T-helper 22 cell (primary cell): ENCODE measurements at regions not wholly inside any gene's neighbourhood (a gene's known extent, or its start where the extent isn't known, plus 50 kb on each side); places are given as distances from the start of the nearest gene placed in this dataset.
"Not testable (repeated sequence)": the region's sequence is repeated elsewhere in the genome, so short reads cannot be mapped to it uniquely, and the experiment has no call there.

Experiments
- DNase-seq: peaks from one replicate; pipeline ENCODE4 v3.0.0-alpha.2; 2020; ENCODE audit warnings: low read depth

- DNase-seq: no peak
Measured at GRCh38 chr18:78455386-78455785, 524.2 kb upstream of the SALL3 start.

GRCh38 chr18:78457011-78457410 lies 522.6 kb upstream of the SALL3 start:
- no peak for DNase-seq

DNA sequence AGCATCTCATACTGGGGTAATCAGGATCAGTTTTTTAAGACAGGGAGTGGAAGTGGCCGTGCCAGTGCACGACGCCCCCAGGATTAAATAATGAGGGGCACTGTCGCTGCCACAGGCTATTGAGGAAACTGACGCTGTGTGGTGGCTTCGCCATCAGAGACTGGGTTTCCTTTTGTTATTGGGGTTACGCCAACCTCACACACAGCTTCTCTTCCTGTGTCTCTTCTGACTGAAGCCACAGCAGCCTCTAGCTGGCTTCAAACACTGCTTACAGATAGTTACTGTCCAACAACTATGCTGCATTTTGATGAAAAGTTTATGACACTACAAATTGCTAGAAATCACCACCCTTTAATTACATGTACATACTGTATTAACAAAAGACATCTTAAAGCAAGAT lies 521.9 kb upstream of the SALL3 start:
- no peak for DNase-seq

DNA sequence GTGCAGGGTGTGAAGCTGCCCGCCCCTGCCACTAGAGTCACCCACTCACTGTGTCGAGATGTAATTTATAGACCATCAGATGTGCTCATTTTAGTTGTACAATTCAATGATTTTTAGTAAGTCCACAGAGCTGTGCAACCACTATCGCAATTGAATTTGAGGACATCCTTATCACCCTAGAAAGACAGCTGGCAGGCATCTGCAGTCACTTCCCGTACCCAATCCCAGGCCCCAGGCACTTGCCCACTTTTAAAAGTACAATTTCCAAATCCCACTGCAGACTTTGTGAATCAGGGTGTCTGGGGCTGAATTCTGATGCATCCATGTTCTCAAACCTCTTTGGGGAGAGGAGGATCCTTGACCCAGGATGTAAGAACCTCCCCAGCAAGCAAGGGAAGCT lies 521.3 kb upstream of the SALL3 start:
- no peak for DNase-seq

GRCh38 chr18:78459668-78460067 lies 520.0 kb upstream of the SALL3 start:
- DNase-seq: no peak

GRCh38 chr18:78460558-78460957 lies 519.1 kb upstream of the SALL3 start:
- DNase-seq: no peak

- DNase-seq: no peak
Measured at GRCh38 chr18:78473563-78473962, 506.1 kb upstream of the SALL3 start.

GRCh38 chr18:78477840-78478239 lies 501.8 kb upstream of the SALL3 start:
- no peak for DNase-seq

GRCh38 chr18:78479443-78479842 lies 500.2 kb upstream of the SALL3 start:
- no peak for DNase-seq

- no peak for DNase-seq
Measured at GRCh38 chr18:78480262-78481054, 499.2 kb upstream of the SALL3 start.

DNA sequence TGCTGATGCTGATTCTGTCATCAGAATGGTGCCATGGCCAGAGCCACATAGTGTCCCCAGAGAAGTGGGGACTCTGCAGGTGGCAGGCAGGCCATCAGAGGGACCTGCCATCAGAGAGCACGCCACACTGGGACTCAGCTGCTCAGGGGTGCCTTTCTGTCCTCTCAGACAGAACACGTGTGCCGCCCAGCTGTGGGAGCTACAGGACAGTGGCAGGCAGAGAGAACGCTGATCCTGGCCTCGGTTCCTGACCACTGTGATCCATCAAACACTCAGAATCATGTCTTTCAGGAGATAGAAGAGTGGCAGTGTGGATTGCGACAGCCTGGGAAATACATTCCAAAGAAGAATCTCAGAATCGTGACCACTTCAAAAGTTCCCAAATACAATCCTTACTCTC lies 497.2 kb upstream of the SALL3 start:
- DNase-seq: no peak

- DNase-seq: no peak
Measured at GRCh38 chr18:78487649-78488048, 492.0 kb upstream of the SALL3 start.

DNA sequence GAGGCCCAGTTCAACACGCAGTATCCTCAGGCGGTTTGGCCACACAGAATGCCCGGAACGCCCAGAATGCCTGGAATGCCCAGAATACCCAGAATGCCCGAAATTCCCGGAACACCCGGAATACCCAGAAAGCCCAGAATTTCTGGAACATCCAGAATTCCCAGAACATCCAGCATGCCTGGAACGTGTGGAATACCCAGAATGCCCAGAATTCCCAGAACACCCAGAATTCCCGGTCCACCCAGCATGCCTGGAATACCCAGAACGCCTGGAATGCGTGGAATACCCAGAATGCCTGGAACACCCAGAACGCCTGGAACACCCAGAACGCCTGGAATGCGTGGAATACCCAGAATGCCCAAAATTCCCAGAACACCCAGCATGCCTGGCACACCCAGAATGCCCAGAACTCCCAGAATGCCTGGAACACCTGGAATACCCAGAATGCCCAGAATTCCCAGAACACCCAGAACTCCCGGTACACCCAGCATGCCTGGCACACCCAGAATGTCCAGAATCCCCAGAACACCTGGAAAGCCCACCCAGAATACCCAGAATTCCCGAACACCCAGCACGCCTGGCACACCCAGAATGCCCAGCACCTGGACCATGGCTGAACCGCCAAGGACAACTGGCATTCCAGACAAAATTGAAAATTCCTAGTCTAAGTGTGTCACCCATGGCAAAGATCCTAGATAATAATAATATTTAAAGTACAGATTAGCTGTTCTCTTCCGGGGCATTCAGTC lies 487.4 kb upstream of the SALL3 start:
- no peak for DNase-seq

- DNase-seq: no peak
Measured at GRCh38 chr18:78492813-78493371, 486.7 kb upstream of the SALL3 start.

GRCh38 chr18:78493490-78493889 lies 486.1 kb upstream of the SALL3 start:
- not testable (repeated sequence) for DNase-seq

DNA sequence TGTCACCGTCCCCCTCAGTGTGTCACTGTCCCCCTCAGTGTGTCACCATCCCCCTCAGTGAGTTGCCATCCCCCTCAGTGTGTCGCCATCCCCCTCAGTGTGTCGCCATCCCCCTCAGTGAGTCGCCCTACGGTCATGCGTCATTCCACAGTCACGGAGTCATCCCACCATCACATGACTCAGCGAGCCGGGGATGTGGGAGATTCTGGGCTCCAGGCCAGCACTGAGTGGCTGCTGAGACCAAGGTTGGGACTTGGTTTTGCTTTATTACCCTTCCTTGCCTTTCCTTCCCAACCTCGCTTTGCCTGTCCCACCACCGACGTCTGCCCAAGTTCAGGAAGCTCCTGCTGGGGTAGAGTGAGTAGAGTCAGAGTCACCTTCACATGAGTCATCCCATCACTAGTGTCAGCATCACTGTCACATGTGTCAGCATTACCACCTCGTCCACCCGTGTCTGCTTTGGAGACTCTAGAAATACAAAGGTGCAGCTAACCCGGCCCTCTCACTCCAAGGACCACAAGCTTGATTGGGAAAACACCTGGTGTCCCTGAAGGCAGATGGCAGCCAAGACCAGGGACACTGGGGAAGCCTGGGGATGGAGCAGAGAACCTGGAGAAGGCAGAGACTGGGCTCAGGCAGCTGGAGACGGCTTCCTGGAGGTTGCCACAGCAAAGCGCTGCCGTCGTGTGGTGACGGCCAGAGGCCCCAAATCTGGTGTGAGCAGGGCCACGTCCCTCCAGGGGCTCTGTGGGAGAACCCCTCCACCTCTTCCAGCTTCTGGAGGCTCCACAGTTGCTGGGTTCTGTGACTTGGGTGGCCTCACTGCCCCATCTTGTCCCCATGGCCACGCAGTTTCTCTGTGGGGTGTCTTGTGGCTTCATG lies 485.2 kb upstream of the SALL3 start:
- DNase-seq: no peak

DNA sequence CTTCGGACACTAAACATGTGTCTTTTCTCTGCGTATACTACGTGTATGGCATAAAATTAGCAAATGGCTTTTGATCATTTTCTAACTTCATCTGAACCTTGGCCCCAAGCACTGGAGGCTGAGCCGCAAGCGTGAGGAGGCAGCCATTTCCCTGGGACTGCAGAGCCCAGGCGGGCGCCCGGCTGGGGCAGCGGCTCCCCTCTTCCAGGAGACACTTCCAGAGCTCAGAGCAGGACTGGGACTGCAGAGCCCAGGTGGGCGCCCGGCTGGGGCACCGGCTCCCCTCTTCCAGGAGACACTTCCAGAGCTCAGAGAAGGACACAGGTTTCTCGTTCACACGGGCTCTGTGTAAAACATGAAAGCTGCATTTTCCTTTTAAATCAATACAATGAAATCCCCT lies 484.1 kb upstream of the SALL3 start:
- no peak for DNase-seq

DNA sequence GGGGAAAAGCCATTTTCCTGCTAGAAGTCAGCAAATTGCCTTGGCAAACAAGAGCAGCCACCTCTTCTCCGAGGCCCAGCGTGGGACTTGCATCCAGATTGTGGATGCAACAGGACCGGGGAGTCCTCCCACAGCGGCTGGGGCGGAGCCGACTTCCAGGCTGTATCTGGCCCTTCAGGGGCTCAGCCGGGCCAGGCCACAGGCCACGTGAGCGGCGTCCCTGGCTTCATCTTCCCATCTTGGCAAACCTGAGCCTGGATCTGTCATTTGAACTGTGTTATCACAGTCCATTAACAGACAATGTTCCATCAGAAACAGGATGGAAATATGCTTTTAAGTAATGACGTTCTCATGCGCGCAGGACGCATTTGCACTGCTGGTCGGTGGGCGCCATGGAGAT lies 483.5 kb upstream of the SALL3 start:
- no peak for DNase-seq

DNA sequence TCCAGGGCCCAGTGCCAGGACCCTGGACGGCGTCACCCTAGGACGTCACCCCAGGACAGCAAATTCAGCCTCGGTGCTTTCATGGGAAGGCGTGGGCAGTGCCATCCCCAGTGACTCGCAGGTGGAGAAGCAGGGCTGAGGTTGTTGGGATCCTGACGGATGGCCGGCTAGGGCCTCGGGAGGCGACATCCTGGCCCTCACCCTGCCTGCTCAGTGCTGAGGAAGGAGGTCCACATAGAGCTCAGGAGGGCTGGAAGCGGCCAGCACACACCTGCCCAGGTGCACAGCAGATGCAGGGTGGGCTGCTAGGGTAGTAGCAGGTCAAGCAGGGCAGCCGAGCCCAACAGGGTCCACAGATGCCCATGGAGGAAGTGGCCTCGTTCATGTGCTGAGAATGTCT lies 482.0 kb upstream of the SALL3 start:
- no peak for DNase-seq

DNA sequence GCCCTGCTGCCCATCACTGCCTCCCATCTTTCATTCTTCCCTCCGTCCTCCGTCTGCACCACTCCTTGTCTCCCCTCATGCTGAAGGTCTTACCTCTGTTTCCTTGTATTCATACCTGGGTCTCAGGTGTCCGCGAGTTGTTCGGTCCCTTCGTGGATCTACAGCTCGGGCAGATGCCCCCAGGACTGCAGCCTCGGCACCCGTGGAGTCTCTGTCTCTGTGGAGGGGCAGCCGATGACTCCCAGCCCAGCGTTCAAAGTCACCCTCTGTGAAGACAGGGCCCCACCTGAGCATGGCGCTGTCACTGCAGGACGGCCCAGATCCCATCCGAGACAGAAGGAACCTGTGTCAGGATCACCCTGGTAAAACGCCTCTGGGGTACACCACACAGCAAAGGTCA lies 480.0 kb upstream of the SALL3 start:
- DNase-seq: no peak

- DNase-seq: no peak
Measured at GRCh38 chr18:78501251-78501650, 478.4 kb upstream of the SALL3 start.

GRCh38 chr18:78503129-78503528 lies 476.5 kb upstream of the SALL3 start:
- DNase-seq: no peak
